Activated T-helper 1 cell treated with anti-CD3 and anti-CD28 coated beads, Interleukin-2, amount 50 U/mL, for 16 hours (primary cell): ENCODE measurements at regions not wholly inside any gene's neighbourhood (a gene's known extent, or its start where the extent isn't known, plus 50 kb on each side); places are given as distances from the start of the nearest gene placed in this dataset.
"Not testable (repeated sequence)": the region's sequence is repeated elsewhere in the genome, so short reads cannot be mapped to it uniquely, and the experiment has no call there.

Experiments used
- DNase-seq, 2 donors: peaks; one replicate each; pipeline ENCODE4 v3.0.0-alpha.2; 2020; ENCODE audit warnings: low read depth in 1 of 2, low spot score in 1 of 2

GRCh38 chr3:104885214-104885814 lies 481.4 kb upstream of the ALCAM start:
- no peak for DNase-seq

- DNase-seq, result no peak
Observed at GRCh38 chr3:104886220-104886995, 480.3 kb upstream of the ALCAM start.

DNA sequence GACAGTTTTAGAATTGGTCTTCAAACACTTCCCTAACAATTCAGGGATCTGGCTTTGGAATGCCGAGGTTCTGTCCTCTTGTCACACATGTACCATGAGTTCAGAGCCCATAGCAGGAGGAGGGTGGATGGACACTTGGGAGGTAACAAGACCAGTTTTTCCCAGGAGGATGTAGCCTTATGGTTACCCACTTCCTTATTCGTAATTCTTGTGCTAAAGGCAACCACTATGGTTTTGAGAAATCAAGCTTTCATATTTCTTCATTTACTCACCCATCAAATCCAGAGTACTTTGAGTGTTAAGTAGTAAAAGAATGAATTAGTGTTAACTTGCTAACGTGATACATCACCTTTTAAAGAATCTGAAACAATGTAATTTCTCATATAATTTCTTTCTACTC lies 479.6 kb upstream of the ALCAM start:
- no peak for DNase-seq

DNA sequence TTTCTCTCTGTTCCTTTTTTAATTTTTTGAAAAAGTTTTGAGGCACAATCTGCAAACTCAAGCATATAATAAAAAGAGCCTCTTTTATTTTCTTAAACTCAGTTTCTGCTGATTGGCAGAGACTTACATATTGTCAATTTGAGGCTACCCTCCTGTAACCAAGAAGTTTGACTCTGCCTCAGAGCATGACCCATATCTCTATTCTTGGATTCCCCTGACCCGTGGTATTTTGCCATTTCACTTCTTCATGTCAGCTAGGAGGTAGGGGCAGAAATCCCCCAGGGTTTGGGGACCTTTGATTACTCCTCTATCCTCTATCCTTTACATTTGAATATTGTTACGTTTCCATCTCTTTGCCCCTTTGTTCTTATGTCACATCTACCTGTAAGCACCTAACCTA lies 479.1 kb upstream of the ALCAM start:
- no peak for DNase-seq

- no peak for DNase-seq
Observed at GRCh38 chr3:104892044-104892443, 474.7 kb upstream of the ALCAM start.

GRCh38 chr3:104896624-104897023 lies 470.1 kb upstream of the ALCAM start:
- no peak for DNase-seq

DNA sequence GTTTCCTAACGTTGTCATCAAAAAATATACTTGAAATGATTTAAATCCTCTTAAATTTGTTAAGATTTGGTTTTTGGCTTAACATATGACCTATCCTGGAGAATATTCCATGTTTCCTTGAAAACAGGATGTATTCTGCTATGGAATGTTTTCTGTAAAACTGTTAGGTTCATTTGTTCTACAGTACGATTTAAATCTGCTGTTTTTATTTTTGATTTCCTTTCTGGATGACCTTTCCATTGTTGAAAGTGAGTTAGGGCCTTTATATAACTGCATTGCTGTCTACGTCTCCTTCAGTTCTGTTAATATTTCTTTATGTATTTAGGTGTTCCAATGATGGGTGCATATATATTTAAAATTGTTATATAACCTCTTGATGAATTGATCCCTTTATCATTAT lies 465.3 kb upstream of the ALCAM start:
- no peak for DNase-seq

GRCh38 chr3:104903064-104903463 lies 463.6 kb upstream of the ALCAM start:
- DNase-seq, result no peak

- DNase-seq, result no peak
Observed at GRCh38 chr3:104906001-104906639, 460.6 kb upstream of the ALCAM start.

GRCh38 chr3:104907507-104907906 lies 459.2 kb upstream of the ALCAM start:
- DNase-seq, result no peak

DNA sequence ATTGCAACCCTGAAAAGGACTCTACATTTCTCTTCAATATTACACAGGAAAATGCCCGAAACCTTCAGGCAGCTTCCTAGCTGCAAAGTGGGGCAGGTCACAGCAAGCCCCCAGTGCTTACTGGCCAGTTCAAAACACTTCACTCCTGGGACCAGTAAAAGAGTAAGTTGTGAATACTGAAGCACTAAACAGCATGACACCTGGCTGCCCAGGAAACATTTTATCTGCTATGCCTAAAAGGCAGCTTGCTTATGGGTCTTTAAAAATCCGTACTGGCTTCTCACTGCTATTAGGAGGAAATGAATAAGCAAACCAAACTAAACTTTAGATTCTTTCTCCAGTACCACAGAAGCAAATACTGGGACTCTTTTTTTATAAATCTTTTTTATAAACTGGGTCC lies 457.9 kb upstream of the ALCAM start:
- no peak for DNase-seq

DNA sequence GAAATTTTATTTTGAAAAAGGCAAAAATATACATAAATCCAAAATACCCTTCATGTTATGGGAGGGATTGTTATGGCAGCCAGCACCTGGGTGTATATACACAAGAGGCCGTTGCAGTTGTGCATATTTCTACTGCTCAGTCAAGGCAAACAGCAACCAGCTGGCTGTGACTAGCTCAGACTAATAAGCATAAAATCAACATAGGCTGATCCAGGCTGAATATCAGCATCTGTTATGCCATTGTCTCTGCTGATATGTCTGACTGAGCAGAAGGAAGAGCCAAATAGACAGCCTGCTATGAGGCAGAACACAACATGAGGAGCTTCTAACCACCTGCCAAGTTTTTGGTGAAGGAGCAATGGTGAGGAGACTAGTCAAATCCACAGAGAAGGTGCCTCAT lies 457.5 kb upstream of the ALCAM start:
- no peak for DNase-seq

GRCh38 chr3:104909721-104910120 lies 457.0 kb upstream of the ALCAM start:
- no peak for DNase-seq

- DNase-seq, result no peak
Observed at GRCh38 chr3:104911376-104911775, 455.3 kb upstream of the ALCAM start.

GRCh38 chr3:104916971-104917370 lies 449.7 kb upstream of the ALCAM start:
- DNase-seq, result no peak

DNA sequence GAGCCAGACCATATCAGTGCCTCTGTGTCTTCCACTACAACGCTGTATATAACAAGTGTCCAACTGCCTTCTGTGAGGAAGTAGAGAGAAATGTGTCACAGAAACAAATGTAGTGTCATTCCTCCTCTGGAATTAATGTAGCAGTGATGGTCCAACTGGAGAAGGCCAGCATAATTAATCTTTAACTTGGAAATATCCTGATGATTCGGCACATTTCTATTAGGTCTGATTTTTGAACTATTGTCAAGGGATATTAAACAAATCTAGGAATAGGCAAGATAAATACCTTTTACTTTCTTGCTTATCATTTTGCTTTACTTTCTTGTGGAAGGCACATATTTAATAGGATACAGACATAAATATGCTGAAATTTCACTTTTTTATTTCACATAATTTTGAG lies 446.2 kb upstream of the ALCAM start:
- DNase-seq, result no peak

- no peak for DNase-seq
Observed at GRCh38 chr3:104933972-104934371, 432.7 kb upstream of the ALCAM start.

DNA sequence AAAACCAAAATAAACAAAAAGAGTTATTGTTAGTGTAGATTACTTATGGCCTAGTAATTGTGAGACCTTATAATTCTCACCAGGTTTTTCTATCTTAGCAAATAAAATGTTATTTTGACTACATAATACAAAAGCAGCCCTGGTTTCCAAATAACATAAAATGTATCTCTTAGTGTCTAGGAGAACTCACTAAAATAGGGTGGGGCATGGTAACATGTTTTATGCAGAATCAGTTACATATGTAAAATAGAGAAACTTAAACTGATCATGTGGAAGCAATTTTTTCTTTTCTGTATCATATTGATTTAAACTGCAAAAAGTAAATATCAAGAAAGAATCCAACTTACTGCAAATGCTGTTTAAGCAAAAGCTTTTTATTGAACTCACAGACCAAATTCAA lies 431.1 kb upstream of the ALCAM start:
- no peak for DNase-seq

DNA sequence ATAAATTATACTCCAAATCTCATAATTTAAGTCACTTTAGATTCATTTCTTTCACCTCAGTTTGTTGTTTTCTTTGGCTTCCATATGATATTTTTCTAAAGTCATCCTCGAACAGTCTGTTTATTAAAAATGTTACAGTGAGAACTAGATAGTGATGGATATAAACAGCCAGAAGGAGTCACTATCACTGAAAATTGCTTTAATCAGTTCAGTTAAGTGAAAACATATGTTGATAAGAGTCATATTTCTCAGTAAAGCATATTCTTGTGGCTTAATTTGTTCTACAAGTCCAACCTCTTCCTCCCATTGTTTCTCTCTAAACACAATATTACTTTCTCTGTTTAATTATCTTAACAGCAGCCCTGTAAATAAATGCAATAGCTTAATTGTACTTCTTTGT lies 427.5 kb upstream of the ALCAM start:
- DNase-seq, result no peak

DNA sequence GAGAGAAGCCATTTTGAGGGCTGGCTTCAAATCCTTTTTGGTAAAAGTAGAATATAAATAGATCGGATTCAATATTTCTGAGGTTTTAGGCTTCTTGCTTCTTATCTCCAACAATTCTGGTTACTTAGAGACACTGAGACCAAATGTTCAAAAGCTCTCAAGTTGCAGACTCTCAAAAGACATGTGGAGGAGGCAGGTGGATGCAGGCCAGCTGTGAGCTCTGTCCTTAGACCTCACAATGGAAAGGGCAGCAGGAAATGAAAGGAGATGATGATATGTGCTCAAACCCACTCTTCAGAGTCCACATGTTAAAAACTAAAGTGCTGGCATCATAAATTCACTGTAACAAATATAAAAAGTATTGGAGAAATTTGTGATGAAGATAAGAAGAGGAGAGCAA lies 424.9 kb upstream of the ALCAM start:
- no peak for DNase-seq

- DNase-seq, result no peak
Observed at GRCh38 chr3:104943974-104944373, 422.7 kb upstream of the ALCAM start.

DNA sequence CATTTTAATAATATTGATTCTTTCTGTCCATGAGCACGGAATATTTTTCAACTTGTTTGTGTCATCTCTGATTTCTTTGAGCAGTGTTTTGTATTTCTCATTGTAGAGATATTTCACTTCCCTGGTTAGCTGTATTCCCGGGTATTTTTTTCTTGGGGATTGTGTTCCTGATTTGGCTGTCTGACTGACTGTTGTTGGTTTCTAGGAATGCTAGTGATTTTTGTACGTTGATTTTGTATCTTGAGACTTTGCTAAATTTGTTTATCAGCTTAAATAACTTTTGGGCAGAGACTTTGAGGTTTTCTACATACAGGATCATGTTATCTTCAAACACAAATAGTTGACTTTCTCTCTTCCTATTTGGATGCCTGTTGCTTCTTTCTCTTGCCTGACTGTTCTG lies 418.8 kb upstream of the ALCAM start:
- DNase-seq, result no peak

DNA sequence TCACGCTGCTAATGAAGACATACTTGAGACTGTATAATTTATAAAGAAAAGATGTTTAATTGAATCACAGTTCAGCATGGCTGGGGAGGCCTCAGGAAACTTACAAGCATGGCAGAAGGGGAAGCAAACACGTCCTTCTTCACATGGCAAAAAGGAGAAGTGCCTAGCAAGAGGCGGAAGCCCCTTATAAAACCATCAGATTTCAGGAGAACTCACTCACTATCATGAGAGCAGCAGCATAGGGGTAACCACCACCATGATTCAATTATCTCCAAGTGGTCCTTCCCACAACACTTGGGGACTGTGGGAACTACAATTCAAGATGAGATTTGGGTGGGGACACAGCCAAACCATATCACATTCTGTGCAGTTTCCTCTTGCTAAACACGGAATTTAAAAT lies 416.9 kb upstream of the ALCAM start:
- DNase-seq, result not testable (repeated sequence)
